ENCODE measurements at regions not wholly inside any gene's neighbourhood (a gene's known extent, or its start where the extent isn't known, plus 50 kb on each side); places are given as distances from the start of the nearest gene placed in this dataset.
"Not testable (repeated sequence)": the region's sequence is repeated elsewhere in the genome, so short reads cannot be mapped to it uniquely, and the experiment has no call there.

DNA sequence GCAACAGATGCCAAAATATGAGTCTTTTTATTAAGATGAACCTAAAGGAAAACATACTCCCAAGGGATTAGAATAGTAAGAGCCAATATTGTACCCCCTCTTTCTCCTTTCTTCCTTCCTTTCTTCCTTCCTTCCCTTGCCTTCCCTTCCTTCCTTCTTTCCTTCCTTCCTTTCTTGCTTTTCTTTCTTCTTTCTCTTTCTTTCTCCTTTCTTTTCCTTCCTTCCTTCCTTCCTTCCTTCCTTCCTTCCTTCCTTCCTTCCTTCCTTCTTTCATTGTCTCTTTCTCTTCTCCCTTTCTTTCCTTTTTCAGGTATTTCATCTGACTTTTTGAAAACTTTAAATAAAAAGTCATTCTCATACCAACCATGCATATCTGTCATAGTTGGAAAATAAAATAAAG is 892.5 kb downstream of the LRFN5 start:
- DNase-seq (ENCODE audit: low spot score): no peak

- no peak for DNase-seq (ENCODE audit: low spot score)
Observed at GRCh38 chr14:42490536-42490935, 883.9 kb downstream of the LRFN5 start.

DNA sequence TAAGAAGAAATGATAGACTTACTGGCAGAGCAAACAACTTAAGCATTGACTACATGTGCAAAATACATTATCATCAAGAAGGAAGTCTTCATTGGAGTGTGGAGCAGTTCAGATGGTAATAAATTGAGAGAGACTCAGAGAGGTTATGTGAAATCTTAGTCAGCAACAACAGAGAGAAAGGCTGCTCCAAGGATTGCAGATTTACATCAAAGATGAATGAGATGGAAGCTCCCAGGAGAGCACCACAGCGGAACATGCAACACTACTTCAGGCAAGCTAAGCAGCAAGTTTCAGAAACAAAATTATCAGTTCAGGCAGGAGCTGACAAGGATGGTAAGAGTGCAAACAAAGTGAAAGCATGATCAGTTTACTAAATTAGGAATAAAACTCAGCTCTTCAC is 882.3 kb downstream of the LRFN5 start:
- no peak for DNase-seq (ENCODE audit: low spot score)

GRCh38 chr14:42482345-42482971 is 875.8 kb downstream of the LRFN5 start:
- not testable (repeated sequence) for DNase-seq (ENCODE audit: low spot score)

DNA sequence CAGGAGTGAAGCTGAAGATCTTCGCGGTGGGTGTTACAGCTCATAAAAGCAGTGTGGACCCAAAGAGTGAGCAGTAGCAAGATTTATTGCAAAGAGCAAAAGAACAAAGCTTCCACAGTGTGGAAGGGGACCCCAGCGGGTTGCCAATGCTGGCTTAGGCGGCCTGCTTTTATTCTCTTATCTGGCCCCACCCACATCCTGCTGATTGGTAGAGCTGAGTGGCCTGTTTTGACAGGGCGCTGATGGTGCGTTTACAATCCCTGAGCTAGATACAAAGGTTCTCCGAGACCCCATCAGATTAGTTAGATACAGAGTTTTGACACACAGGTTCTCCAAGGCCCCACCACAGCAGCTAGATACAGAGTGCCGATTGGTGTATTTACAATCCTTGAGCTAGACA is 875.0 kb downstream of the LRFN5 start:
- DNase-seq (ENCODE audit: low spot score): not testable (repeated sequence)

GRCh38 chr14:42480255-42480654 is 873.6 kb downstream of the LRFN5 start:
- no peak for DNase-seq (ENCODE audit: low spot score)

DNA sequence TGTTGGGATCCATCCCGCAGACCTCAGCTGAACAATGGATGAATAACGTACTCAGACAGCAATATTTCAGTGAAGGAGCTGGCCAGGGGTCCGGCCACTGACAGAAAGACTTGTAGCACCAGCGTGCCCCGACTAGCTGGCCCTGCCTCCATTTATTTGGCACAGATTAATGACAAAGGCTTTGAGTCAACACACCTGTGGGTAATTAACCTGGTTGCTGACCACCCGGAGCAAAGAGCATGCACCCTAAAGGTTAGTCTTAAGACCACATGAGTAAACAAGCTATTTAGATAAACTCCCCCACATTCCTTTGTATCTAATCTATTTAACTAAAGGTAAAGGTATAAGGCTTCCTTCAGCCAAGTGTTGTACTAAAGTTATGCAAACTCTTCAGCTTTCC is 868.6 kb downstream of the LRFN5 start:
- no peak for DNase-seq (ENCODE audit: low spot score)

DNA sequence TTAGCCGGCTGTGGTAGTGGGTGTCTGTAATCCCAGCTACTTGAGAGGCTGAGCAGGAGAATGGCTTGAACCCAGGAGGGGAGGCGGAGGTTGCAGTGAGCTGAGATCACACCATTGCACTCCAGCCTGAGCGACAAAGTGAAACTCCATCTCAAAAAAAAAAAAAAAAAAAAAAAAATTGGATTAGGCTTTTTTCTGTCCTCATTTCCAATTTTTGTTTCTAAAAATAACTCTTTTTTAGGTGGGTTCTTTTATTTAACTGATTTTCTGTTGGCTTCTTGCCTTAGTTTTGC is 863.7 kb downstream of the LRFN5 start:
- no peak for DNase-seq (ENCODE audit: low spot score)

DNA sequence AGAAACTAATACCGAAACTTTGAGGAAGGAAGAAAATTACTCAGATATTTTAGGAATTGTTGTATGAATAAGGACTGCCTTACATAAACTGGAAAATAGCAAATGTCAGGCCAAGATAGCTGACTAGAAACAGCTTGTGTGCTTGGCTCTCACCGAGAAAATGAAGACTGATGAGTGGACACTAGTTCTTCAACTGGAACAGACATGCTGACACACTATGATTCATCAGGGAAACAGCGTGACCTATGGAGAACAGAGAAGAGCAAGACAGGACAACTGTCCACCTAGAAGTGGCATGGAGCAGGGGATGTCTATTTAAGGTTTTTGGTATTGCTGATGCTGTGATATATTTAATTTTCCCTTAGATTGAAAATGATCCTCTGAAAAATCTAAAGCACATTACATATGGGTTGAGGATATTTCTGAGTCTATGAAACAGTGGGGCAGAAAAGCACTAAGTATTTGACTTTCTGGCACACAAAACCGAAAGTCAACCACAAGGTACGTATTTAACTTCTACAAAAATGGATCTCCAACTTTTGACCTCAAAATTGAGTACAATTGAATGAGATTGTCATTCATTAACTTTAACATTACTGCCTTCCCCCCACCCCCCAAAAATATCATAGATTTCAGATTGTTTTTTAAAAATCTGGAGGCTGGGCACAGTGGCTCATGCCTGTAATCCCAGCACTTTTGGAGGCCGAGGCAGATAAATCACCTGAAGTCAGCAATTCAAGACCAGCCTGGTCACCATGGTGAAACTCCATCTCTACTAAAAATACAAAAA is 863.2 kb downstream of the LRFN5 start:
- DNase-seq (ENCODE audit: low spot score): peak; percentile 68

DNA sequence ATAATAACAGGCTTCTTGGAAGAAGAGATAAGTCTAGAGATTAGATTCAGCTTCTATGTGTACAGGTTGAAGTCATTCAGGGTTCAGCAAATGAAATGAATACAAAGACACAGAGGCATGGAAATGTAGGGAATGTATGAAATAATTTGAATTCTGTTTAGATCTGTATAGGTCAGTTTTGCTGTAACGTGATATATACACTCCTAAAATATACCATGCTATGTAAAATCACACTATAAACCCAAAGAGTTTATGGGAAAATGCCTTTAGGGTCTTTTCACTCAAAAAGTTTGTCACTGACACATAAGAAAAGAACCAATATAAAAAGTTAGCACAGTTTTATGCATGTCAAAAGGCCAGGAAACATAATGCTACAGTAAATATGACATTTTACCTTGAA is 854.0 kb downstream of the LRFN5 start:
- DNase-seq (ENCODE audit: low spot score): no peak

DNA sequence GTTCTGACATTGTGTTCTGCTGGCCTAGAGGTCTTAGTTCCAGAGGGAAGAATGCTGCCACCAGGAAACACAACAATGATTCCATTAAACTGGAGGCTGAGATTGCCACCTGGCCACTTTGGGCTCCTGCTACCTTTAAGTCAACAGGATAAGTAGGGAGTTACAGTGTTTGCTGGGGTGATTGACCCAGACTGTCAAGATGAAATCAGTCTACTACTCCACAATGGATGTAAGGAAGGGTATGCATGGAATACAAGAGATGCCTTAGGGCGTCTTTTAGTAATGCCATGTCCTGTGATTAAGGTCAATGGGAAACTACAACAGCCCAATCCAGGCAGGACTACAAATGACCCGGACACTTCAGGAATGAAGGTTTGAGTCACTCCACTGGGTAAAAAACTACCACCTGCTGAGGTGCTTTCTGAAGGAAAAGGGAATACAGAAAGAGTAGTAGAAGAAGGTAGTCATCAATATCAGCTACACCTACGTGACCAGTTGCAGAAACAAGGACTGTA is 852.6 kb downstream of the LRFN5 start:
- peak; percentile 55 for DNase-seq (ENCODE audit: low spot score)

- DNase-seq (ENCODE audit: low spot score): no peak
Observed at GRCh38 chr14:42441615-42442014, 834.9 kb downstream of the LRFN5 start.

DNA sequence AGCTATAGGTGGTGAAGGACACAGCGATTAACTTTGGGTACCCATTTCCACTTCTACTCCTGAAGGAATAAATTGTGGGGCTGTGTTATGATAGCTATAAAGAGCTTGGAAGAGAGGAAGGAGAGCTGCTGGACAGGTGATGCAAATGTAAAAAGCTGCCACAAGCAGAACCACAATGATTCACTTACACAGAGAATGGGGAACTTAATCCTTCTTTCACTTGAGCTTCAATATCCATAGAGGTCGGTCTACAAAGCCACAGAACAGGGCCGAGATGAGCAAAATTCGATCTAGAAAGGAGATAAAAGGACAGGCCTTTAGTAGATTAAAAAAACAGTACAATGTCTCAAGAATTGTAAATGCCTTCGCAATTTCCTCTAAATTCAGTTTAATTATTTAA is 831.1 kb downstream of the LRFN5 start:
- no peak for DNase-seq (ENCODE audit: low spot score)

DNA sequence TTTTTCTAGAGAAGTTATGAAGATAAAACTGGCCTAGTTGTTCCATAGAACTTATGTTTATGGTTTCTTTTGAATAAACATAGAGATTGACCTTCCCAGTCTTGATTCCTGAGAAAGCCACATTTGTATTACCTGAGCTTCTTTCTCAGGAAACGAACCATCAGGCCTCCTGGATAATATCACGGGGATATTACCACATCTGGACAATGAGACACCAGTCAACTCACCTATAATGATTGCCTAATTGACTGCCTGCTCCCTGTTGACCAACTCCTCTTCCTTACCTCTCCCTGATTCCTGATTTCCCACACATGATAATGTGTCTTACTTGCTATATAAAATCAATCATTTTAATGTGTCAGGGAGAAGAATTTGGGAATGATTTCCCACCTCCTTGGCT is 822.7 kb downstream of the LRFN5 start:
- DNase-seq (ENCODE audit: low spot score): no peak

- peak; percentile 61 for DNase-seq (ENCODE audit: low spot score)
Observed at GRCh38 chr14:42428996-42429395, 822.3 kb downstream of the LRFN5 start.

- DNase-seq (ENCODE audit: low spot score): no peak
Observed at GRCh38 chr14:42424501-42424900, 817.8 kb downstream of the LRFN5 start.

- DNase-seq (ENCODE audit: low spot score): no peak
Observed at GRCh38 chr14:42421377-42422078, 814.9 kb downstream of the LRFN5 start.

DNA sequence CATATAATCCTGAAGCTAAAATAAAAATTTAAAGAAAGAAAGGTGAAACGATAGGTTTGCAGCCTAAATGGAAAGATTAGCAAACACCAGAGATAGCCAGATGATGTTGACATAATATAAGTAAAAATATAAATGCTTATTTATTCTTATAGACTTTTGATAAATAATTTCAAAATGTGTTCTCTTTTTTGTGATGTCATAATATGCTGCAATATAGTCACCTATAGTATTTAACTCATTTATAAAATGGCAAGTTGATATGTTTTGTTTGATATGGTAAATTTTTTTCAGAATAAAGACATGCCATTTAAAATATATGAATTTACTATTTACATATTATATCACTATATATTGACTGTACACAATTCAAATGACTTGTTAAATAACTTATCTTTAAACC is 813.4 kb downstream of the LRFN5 start:
- DNase-seq (ENCODE audit: low spot score): no peak

DNA sequence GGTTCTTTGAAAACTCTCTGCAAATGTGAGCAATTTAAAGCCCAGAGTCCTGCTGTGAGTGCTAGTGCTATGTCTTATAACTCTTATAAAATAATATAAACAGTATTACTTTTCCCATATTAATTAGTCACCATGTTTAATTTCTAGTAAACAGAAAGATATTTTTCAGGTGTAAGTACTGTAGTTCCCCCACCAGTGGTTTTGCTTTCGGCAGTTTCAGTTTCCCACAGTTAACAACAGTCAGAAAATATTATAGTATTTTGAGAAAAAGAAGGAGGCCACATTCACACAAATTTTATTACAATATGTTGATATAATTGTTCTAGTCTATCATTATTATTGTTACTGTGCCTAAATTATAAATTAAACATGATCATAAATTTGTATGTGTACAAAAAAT is 800.5 kb downstream of the LRFN5 start:
- DNase-seq (ENCODE audit: low spot score): no peak

GRCh38 chr14:42391146-42391834 is 784.6 kb downstream of the LRFN5 start:
- no peak for DNase-seq (ENCODE audit: low spot score)

DNA sequence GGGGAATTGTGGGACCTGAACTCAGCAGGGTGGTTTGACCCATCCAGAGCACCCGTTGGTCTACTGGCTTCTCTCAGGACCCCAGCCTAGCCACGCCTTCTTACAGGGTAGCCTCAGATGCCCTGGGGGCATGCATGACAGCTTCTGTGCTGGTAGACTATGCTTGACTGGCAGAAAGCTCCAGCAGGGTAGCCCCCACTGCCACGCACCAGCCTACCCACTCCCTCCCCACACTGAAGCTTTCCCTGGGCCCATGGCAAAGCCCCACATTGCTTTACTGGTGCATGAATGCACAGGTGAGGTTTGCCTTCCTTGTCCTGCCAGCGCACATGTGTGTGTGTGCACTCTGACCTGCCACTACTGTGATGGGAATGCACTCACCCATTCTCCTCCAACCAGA is 772.2 kb downstream of the LRFN5 start:
- no peak for DNase-seq (ENCODE audit: low spot score)

- DNase-seq (ENCODE audit: low spot score): no peak
Observed at GRCh38 chr14:42378274-42378673, 771.6 kb downstream of the LRFN5 start.

- no peak for DNase-seq (ENCODE audit: low spot score)
Observed at GRCh38 chr14:42374332-42374731, 767.7 kb downstream of the LRFN5 start.

Data from kidney tubule cell (primary cell).